A204.1 (cell line): ENCODE measurements at regions not wholly inside any gene's neighbourhood (a gene's known extent, or its start where the extent isn't known, plus 50 kb on each side); places are given as distances from the start of the nearest gene placed in this dataset.

Experiments
- FAIRE-seq: peaks from 2 replicates; lab custom pipeline; 2012; peaks lifted over from hg19 to GRCh38; lab: Jason Lieb, UNC

GRCh38 chr3:28816017-28816416 is 464.9 kb upstream of the RBMS3 start:
- no peak for FAIRE-seq

GRCh38 chr3:28824316-28824715 is 456.6 kb upstream of the RBMS3 start:
- no peak for FAIRE-seq

GRCh38 chr3:28826840-28827239 is 454.0 kb upstream of the RBMS3 start:
- FAIRE-seq = no peak

GRCh38 chr3:28835249-28835648 is 445.6 kb upstream of the RBMS3 start:
- no peak for FAIRE-seq

GRCh38 chr3:28835751-28836150 is 445.1 kb upstream of the RBMS3 start:
- no peak for FAIRE-seq

GRCh38 chr3:28836199-28836598 is 444.7 kb upstream of the RBMS3 start:
- no peak for FAIRE-seq

- no peak for FAIRE-seq
These were observed 439.9 kb upstream of the RBMS3 start for GRCh38 chr3:28840976-28841376.

- no peak for FAIRE-seq
These were observed 439.4 kb upstream of the RBMS3 start for GRCh38 chr3:28841441-28841840.

GRCh38 chr3:28844298-28845005 is 436.4 kb upstream of the RBMS3 start:
- no peak for FAIRE-seq

GRCh38 chr3:28845006-28845324 is 435.9 kb upstream of the RBMS3 start:
- no peak for FAIRE-seq

GRCh38 chr3:28846971-28847478 is 433.8 kb upstream of the RBMS3 start:
- no peak for FAIRE-seq

GRCh38 chr3:28847736-28848135 is 433.1 kb upstream of the RBMS3 start:
- FAIRE-seq = no peak

- no peak for FAIRE-seq
These were observed 430.7 kb upstream of the RBMS3 start for GRCh38 chr3:28850186-28850585.

GRCh38 chr3:28853830-28854229 is 427.0 kb upstream of the RBMS3 start:
- peak; percentile 89 for FAIRE-seq

- FAIRE-seq = no peak
These were observed 424.1 kb upstream of the RBMS3 start for GRCh38 chr3:28856796-28857195.

- FAIRE-seq = no peak
These were observed 421.0 kb upstream of the RBMS3 start for GRCh38 chr3:28859897-28860296.

- no peak for FAIRE-seq
These were observed 420.6 kb upstream of the RBMS3 start for GRCh38 chr3:28860307-28860706.

- no peak for FAIRE-seq
These were observed 417.7 kb upstream of the RBMS3 start for GRCh38 chr3:28863186-28863585.

GRCh38 chr3:28867836-28868235 is 413.0 kb upstream of the RBMS3 start:
- FAIRE-seq = no peak

- FAIRE-seq = no peak
These were observed 412.0 kb upstream of the RBMS3 start for GRCh38 chr3:28868897-28869296.

- no peak for FAIRE-seq
These were observed 403.0 kb upstream of the RBMS3 start for GRCh38 chr3:28877912-28878311.

- no peak for FAIRE-seq
These were observed 390.5 kb upstream of the RBMS3 start for GRCh38 chr3:28890373-28890772.

GRCh38 chr3:28891485-28891884 is 389.4 kb upstream of the RBMS3 start:
- no peak for FAIRE-seq

GRCh38 chr3:28900301-28900700 is 380.6 kb upstream of the RBMS3 start:
- no peak for FAIRE-seq

GRCh38 chr3:28901018-28901417 is 379.9 kb upstream of the RBMS3 start:
- no peak for FAIRE-seq
